Smooth muscle cell (in vitro differentiated cells): ENCODE measurements at regions not wholly inside any gene's neighbourhood (a gene's known extent, or its start where the extent isn't known, plus 50 kb on each side); places are given as distances from the start of the nearest gene placed in this dataset.

Experiments
- DNase-seq: peaks from one replicate; lab custom pipeline; 2025; ENCODE audit not compliant: unreplicated experiment; lab: John Stamatoyannopoulos, UW
- H2AFZ ChIP-seq: fragments of 200-600 bp; sonication (generic); 2 replicates; pipeline ENCODE4 v1.6.0; 2016; ENCODE audit warnings: antibody characterized with exemption, low read depth, mild to moderate bottlenecking
- H3F3A ChIP-seq: fragments of 200-600 bp; sonication (generic); 2 replicates; pipeline ENCODE4 v1.6.0; 2017; ENCODE audit warnings: antibody characterized with exemption, low read depth
- H3K27ac ChIP-seq: fragments of 200-600 bp; sonication (generic); 2 replicates; pipeline ENCODE4 v1.5.1; 2016; ENCODE audit warnings: low read depth, mild to moderate bottlenecking
- H3K27me3 ChIP-seq: fragments of 200-600 bp; sonication (generic); 2 replicates; pipeline ENCODE4 v1.6.1; 2016; ENCODE audit warnings: low read depth, mild to moderate bottlenecking
- H3K36me3 ChIP-seq: fragments of 200-600 bp; sonication (generic); 2 replicates; pipeline ENCODE4 v1.5.1; 2016; ENCODE audit warnings: low read depth
- H3K4me1 ChIP-seq: fragments of 200-600 bp; sonication (generic); 2 replicates; pipeline ENCODE4 v1.5.1; 2016; ENCODE audit warnings: low read depth
- H3K4me2 ChIP-seq: fragments of 200-600 bp; sonication (generic); 2 replicates; pipeline ENCODE4 v1.6.0; 2016; ENCODE audit warnings: mild to moderate bottlenecking
- H3K4me3 ChIP-seq: fragments of 200-600 bp; sonication (generic); 2 replicates; pipeline ENCODE4 v1.5.1; 2016; ENCODE audit warnings: mild to moderate bottlenecking
- H3K79me2 ChIP-seq: fragments of 200-600 bp; sonication (generic); 2 replicates; pipeline ENCODE4 v1.6.0; 2016; ENCODE audit warnings: low read depth, mild to moderate bottlenecking
- H3K9ac ChIP-seq: fragments of 200-600 bp; sonication (generic); 2 replicates; pipeline ENCODE4 v1.6.0; 2016; ENCODE audit warnings: low read depth
- H3K9me3 ChIP-seq: fragments of 200-600 bp; sonication (generic); replicated peaks from 2 replicates; pipeline ENCODE4 v1.5.1; 2016; ENCODE audit warnings: low read depth
- H4K20me1 ChIP-seq: fragments of 200-600 bp; sonication (generic); 2 replicates; pipeline ENCODE4 v1.6.0; 2016; ENCODE audit warnings: low read depth
- CTCF ChIP-seq: fragments of 200-600 bp; sonication (generic); IDR thresholded peaks from 2 replicates; pipeline ENCODE4 v1.5.1; 2017; ENCODE audit warnings: borderline replicate concordance, mild to moderate bottlenecking, antibody characterized with exemption; ENCODE audit not compliant: insufficient read depth, poor library complexity, severe bottlenecking
- WGBS: methylation state at CpG from one replicate; pipeline ENCODE4 v1.1.7; 2016; ENCODE audit warnings: low lambda C conversion rate; 5-methylcytosine and 5-hydroxymethylcytosine counted together

GRCh38 chr18:45413180-45413836 lies 202.0 kb upstream of the SLC14A2 start:
- Histone ChIP-seq H3F3A (no peaks in the 10 kb centered on the region), H3K4me1 (no peaks in the 10 kb centered on the region), H3K27ac (no peak overlapping the region), H4K20me1 (no peaks in the 10 kb centered on the region), H3K4me3 (no peak overlapping the region), H3K4me2 (no peak overlapping the region), H3K27me3 (no peaks in the 10 kb centered on the region), H3K9me3 (no peaks in the 10 kb centered on the region), H3K79me2 (no peaks in the 10 kb centered on the region), H3K9ac (no peak overlapping the region), H3K36me3 (no peaks in the 10 kb centered on the region), H2AFZ (no peak overlapping the region)
- 86% methylated on average over 4 of the region's 4 CpGs for WGBS
- DNase-seq: no peak
- no peak for TF ChIP-seq CTCF

- no peak for DNase-seq
- H3K4me2 ChIP-seq: no peak overlapping the region
- no peak for TF ChIP-seq CTCF
Measured at GRCh38 chr18:45415614-45416013, 199.7 kb upstream of the SLC14A2 start.

DNA sequence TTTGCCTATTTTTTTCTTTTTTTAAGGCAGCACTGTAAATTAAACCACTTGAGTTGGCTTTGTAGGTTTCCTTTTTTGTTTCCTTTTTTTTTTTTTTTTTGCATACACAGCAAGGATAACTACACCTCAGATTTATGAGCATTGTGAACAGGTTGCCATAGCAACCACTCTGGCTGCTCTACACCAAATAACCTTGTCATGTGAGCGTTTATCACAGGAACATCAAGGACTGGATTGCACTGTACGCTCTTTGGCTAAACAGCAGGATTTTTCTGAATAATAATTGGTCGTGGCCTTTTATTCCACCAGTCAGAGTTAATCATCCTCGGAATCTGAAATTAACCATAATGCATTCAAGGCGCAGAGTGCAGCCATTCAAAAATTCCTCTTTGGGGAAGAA lies 199.1 kb upstream of the SLC14A2 start:
- Histone ChIP-seq H3F3A (no peaks in the 10 kb centered on the region), H3K4me1 (no peaks in the 10 kb centered on the region), H3K4me3 (no peak overlapping the region), H3K79me2 (no peaks in the 10 kb centered on the region), H4K20me1 (no peaks in the 10 kb centered on the region), H3K36me3 (no peaks in the 10 kb centered on the region), H3K9me3 (no peaks in the 10 kb centered on the region), H3K9ac (no peak overlapping the region), H3K27ac (no peak overlapping the region), H3K27me3 (no peaks in the 10 kb centered on the region), H2AFZ (no peak overlapping the region), H3K4me2 (no peak overlapping the region)
- WGBS: 84% methylated on average over 5 of the region's 5 CpGs
- DNase-seq: no peak
- no peak for TF ChIP-seq CTCF

More at GRCh38 chr18:45415614-45416013, 199.7 kb upstream of the SLC14A2 start:
- no peak overlapping the region for H3K27ac ChIP-seq
- no peaks in the 10 kb centered on the region for H4K20me1 ChIP-seq
- no peak overlapping the region for H3K9ac ChIP-seq
- H3K4me1 ChIP-seq: no peaks in the 10 kb centered on the region
- no peaks in the 10 kb centered on the region for H3K36me3 ChIP-seq
- H2AFZ ChIP-seq: no peak overlapping the region
- H3K79me2 ChIP-seq: no peaks in the 10 kb centered on the region
- H3F3A ChIP-seq: no peaks in the 10 kb centered on the region
- 71% methylated on average over 7 of the region's 7 CpGs for WGBS
- no peaks in the 10 kb centered on the region for H3K27me3 ChIP-seq
- no peak overlapping the region for H3K4me3 ChIP-seq
- H3K9me3 ChIP-seq: no peaks in the 10 kb centered on the region

- no peaks in the 10 kb centered on the region for H4K20me1 ChIP-seq
- H3F3A ChIP-seq: no peaks in the 10 kb centered on the region
- H3K36me3 ChIP-seq: no peaks in the 10 kb centered on the region
- H3K9me3 ChIP-seq: no peaks in the 10 kb centered on the region
- no peak overlapping the region for H3K4me3 ChIP-seq
- no peak overlapping the region for H3K9ac ChIP-seq
- H3K4me1 ChIP-seq: no peaks in the 10 kb centered on the region
- no peak overlapping the region for H3K27ac ChIP-seq
- H2AFZ ChIP-seq: no peak overlapping the region
- no peaks in the 10 kb centered on the region for H3K27me3 ChIP-seq
- no peak overlapping the region for H3K4me2 ChIP-seq
- no peak for TF ChIP-seq CTCF
- no peaks in the 10 kb centered on the region for H3K79me2 ChIP-seq
- 86% methylated on average over 3 of the region's 3 CpGs for WGBS
- DNase-seq: no peak
Measured at GRCh38 chr18:45417392-45417791, 197.9 kb upstream of the SLC14A2 start.
